HG03103 (cell line): ENCODE measurements at regions not wholly inside any gene's neighbourhood (a gene's known extent, or its start where the extent isn't known, plus 50 kb on each side); places are given as distances from the start of the nearest gene placed in this dataset.
"Not testable (repeated sequence)": the region's sequence is repeated elsewhere in the genome, so short reads cannot be mapped to it uniquely, and the experiment has no call there.

Experiments
- ATAC-seq: cut with Tn5 transposase; IDR thresholded peaks from one replicate; pipeline ENCODE4 v1.9.1; 2021; ENCODE audit warnings: low read depth; ENCODE audit not compliant: unreplicated experiment

GRCh38 chr1:14245954-14246353 lies 352.5 kb upstream of the KAZN start:
- ATAC-seq = no peak

DNA sequence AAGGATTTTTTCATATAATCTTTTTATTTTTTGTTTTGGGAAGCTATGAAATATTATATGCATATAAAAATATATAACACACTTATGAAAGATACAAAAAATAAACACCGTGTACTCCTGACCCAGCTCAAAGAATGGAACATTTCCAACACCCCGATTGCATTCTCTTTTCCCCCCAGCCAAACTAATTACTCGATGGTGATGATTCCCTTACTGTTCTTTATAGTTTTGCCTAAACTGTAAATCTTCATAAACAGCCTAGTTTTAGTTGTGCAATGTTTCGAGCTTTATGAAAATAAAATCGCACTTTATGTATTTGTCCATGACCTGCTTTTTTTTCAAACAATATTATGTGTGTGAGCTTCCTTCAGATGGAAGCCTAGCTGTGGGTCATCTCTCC lies 352.0 kb upstream of the KAZN start:
- ATAC-seq = no peak

GRCh38 chr1:14247666-14248065 lies 350.8 kb upstream of the KAZN start:
- no peak for ATAC-seq

DNA sequence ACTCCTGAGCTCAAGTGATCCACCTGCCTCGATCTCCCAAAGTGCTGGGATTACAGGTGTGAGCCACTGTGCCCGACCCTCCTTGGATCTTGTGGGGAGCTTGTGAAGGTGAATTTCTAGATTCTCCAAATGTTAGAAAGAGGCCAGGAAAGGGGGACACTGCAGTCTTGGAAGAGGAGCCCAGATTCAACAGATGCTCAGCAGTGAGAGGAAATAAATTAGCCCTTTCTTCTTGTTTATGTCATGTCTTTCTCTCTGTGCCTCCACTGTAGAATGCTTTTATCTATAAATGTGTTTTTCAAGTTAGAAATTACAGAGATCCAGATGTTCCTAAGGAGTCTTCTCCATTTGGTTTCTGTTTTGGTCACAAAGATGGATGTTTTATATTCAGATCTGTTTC lies 346.6 kb upstream of the KAZN start:
- ATAC-seq = no peak

DNA sequence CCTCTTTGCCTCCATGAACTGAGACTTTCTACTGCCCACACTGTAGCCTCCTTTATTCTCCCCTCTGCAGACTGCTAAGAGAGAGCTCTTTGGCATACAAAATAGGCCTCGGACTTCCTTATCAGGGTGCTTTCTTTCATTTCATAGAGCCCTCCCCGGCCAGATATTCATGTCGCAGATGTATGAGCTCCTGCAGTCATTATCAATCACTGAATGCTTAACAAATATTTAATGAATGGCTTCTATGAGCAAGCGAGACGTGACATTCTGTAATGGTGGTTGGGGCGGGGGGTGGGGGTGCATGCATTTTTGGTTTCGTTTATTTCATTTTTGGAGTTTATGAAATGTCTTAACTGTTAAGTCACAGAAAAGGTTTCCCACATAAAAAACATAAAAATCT lies 344.8 kb upstream of the KAZN start:
- no peak for ATAC-seq

GRCh38 chr1:14254251-14254650 lies 344.2 kb upstream of the KAZN start:
- ATAC-seq = peak; percentile 52

DNA sequence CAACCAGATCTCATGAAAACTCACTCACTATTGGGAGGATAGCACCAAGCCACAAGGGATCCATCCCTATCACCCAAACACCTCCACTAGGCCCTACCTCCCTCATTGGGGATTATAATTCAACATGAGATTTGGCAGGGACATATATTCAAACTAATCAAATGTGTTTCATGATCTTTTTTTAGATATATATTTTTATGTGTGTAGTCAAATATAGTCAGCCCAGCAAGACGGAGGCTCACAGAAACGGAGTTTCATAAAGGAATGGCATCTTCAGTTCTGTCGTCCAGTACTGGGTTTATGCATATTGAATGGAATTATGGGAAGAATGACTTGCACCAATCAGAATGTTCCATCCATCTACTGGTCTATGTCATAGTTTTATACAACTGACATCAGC lies 343.3 kb upstream of the KAZN start:
- ATAC-seq = no peak

- no peak for ATAC-seq
These were observed 342.8 kb upstream of the KAZN start for GRCh38 chr1:14255711-14256110.

GRCh38 chr1:14259191-14259757 lies 339.2 kb upstream of the KAZN start:
- no peak for ATAC-seq

DNA sequence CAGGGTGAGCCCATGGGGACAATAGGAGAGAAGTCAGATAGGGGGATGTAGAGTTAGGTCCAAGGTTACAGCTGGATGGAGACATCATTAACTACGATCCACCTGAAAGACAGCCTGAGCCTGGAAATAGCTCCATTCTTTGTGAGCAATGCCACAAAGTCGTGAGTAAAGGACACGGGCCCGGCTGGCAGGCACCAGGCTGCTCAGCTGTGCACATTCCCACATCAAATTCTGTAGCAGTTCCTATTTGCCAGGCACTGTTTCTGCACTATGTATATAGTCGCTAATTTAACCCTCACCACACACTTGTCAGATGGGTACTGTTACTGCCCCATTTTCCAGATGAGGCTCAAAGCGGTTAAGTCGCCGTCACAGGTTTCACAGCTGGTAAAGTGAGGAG lies 338.0 kb upstream of the KAZN start:
- no peak for ATAC-seq

- no peak for ATAC-seq
These were observed 337.1 kb upstream of the KAZN start for GRCh38 chr1:14261395-14261794.

- ATAC-seq = no peak
These were observed 335.8 kb upstream of the KAZN start for GRCh38 chr1:14262637-14263036.

DNA sequence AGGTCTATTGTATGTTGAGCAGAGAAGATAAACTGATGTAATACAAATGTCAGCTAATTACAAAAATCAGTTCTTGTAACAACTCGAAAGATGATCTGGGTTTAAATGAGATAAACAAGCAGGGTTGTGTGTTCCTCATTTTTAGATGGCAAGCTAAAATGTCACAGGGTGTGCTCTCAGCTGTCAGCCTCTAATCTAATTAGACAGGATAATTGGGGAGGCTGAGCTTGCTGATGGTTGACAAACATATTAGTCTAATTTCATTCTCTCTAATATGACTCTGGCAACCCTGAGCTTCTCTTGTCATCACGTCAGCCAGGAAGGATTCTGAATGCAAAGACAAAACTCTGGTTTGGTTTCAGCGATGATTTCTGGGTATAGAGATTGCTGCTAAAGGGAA lies 335.3 kb upstream of the KAZN start:
- ATAC-seq = no peak

DNA sequence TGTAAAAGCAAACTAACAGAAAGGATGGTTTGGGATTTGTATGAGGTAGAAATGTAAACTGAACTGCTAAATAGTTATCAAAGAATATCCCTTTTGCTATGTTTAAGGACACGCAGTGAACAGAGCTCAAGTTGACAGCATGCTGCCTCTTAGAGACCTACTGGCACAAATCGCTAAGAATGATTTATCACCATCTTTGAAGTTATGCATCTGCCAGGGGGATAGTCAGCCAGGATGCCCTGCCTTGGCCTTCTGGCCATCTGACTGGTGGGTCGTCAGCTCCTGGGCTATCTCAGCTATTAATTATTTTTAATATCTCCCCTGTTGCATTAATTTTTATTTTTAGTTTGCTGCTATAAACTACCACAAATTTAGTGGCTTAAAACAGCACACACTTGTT lies 334.8 kb upstream of the KAZN start:
- ATAC-seq = no peak

DNA sequence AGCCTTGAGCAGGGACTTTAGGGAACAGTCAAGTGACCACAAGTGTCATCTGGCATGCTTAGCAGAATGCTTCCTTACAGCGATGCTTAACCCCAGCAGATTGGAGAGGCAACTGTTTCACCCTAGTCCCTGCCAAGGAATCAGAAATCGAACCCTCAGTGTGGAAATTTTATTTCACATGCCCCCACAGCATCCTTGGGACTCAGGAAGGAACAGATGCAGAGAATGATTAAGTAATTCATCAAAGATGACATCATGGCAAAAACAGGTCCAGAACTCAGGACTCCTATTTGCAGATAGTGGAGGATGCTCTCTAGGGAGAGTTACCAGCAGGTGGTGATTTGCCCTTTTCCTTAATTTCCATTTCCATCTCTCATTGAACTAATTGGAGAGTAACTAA lies 333.0 kb upstream of the KAZN start:
- ATAC-seq = no peak

GRCh38 chr1:14267991-14268390 lies 330.5 kb upstream of the KAZN start:
- no peak for ATAC-seq

- ATAC-seq = no peak
These were observed 327.7 kb upstream of the KAZN start for GRCh38 chr1:14270821-14271220.

- no peak for ATAC-seq
These were observed 324.7 kb upstream of the KAZN start for GRCh38 chr1:14273811-14274210.

GRCh38 chr1:14279891-14280290 lies 318.6 kb upstream of the KAZN start:
- not testable (repeated sequence) for ATAC-seq

DNA sequence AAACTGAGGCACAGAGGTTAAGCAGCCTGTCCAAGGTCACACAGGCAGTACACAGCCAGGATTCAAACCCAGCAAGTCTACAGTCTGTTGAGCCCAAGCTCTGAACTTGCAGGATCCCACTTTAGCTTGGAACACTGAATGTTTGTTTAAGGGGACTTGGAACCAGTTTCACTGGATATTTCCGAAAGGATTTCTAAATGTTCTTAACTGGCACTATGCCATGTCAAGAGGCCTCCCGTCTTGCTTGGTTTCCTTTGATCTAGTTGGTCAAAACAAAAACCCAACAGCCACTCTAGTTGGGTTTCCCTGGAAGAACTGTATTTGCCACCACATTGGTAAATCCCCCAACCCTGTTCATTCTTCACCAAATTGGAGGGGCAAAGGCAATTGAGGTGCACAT lies 317.6 kb upstream of the KAZN start:
- ATAC-seq = no peak

DNA sequence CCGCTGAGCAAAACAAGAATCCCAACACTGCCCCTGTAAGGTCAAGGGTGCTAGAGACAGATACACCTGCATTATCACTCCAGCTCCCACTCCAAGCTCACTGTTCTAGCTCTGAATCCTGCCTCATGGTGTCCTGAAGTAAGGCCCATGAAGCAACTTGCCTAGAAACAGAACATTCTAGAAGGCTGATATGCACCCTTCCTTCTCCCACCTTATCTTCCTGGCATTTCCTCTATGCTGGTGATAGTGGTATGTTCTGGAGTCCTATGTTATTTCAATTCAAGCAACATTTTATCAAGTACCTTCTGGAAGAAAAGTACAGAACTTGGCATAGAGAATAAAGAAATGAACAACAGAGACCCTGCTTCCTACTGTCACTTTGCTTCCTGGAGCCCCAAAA lies 317.1 kb upstream of the KAZN start:
- ATAC-seq = no peak

GRCh38 chr1:14282707-14283106 lies 315.8 kb upstream of the KAZN start:
- no peak for ATAC-seq

GRCh38 chr1:14285238-14285637 lies 313.2 kb upstream of the KAZN start:
- no peak for ATAC-seq
